ENCODE measurements at regions not wholly inside any gene's neighbourhood (a gene's known extent, or its start where the extent isn't known, plus 50 kb on each side); places are given as distances from the start of the nearest gene placed in this dataset.

DNA sequence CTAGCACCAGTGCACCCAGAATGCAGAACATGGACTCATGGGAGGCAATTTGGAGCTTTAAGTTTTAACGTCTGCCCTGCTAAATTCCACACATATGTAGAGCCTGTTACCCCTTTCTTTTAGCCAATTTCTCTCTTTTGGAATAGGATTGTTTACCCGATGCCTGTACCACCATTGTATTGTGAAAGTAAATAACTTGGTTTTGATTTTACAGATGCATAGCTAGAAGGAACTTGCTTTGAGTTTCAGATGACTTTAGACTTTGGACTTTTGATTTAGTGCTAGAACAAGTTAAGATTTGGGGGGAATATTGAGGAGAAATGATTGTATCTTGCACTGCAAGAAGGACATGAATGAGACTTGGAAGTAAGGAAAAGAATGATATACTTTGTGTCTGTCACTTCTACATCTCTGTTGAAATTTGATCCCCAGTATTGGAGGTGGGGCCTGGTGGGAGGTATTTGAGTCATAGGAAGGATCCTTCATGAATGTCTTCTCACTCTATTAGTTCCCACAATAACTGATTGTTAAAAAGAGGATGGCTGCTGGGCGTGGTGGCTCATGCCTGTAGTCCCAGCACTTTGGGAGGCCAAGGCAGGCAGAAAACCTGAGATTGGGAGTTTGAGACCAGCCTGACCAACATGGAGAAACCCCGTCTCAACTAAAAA is 794.8 kb upstream of the LCORL start:
- Histone ChIP-seq H3K79me2 (ENCODE audit: low read depth) (no peaks in the 10 kb centered on the region), H3K4me2 (no peak overlapping the region), H3K27ac (no peak overlapping the region), H3K27me3 (ENCODE audit: insufficient read depth, low read depth) (no peaks in the 10 kb centered on the region), H3K4me1 (replicated peaks; ENCODE audit: insufficient read depth) (no peaks in the 10 kb centered on the region), H4K20me1 (ENCODE audit: insufficient read depth) (no peaks in the 10 kb centered on the region), H3K4me3 (no peak overlapping the region), H3K9me2 (ENCODE audit: insufficient read depth) (no peaks in the 10 kb centered on the region), H3F3A (ENCODE audit: insufficient read depth, low read depth) (no peaks in the 10 kb centered on the region), H3K9me3 (ENCODE audit: insufficient read depth, low read depth) (no peaks in the 10 kb centered on the region), H3K36me3 (ENCODE audit: low read depth) (no peaks in the 10 kb centered on the region), H2AFZ (no peak overlapping the region)
- TF ChIP-seq, protein P1, sequence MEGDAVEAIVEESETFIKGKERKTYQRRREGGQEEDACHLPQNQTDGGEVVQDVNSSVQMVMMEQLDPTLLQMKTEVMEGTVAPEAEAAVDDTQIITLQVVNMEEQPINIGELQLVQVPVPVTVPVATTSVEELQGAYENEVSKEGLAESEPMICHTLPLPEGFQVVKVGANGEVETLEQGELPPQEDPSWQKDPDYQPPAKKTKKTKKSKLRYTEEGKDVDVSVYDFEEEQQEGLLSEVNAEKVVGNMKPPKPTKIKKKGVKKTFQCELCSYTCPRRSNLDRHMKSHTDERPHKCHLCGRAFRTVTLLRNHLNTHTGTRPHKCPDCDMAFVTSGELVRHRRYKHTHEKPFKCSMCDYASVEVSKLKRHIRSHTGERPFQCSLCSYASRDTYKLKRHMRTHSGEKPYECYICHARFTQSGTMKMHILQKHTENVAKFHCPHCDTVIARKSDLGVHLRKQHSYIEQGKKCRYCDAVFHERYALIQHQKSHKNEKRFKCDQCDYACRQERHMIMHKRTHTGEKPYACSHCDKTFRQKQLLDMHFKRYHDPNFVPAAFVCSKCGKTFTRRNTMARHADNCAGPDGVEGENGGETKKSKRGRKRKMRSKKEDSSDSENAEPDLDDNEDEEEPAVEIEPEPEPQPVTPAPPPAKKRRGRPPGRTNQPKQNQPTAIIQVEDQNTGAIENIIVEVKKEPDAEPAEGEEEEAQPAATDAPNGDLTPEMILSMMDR (conservative IDR thresholded peaks at IDR 0.05) = no peak
- TF ChIP-seq EZH2 (IDR thresholded peaks at IDR 0.05; ENCODE audit: low read depth) = no peak
- intact Hi-C loops (cut with micrococcal nuclease; ENCODE audit: unreplicated experiment) = no loop called here
- ChIA-PET POLR2A (ENCODE audit: unreplicated experiment) (no interaction called here), CTCF (no interaction called here)
- BruUV-seq (replicated peaks) = no TSS peak
- no peak for DNase-seq

GRCh38 chr4:18815779-18816173 is 794.2 kb upstream of the LCORL start:
- Histone ChIP-seq H3K4me3 (no peak overlapping the region), H3K9me2 (ENCODE audit: insufficient read depth) (no peaks in the 10 kb centered on the region), H3K27ac (no peak overlapping the region), H3K27me3 (ENCODE audit: insufficient read depth, low read depth) (no peaks in the 10 kb centered on the region), H3K4me1 (replicated peaks; ENCODE audit: insufficient read depth) (no peaks in the 10 kb centered on the region), H3F3A (ENCODE audit: insufficient read depth, low read depth) (no peaks in the 10 kb centered on the region), H2AFZ (no peak overlapping the region), H3K79me2 (ENCODE audit: low read depth) (no peaks in the 10 kb centered on the region), H3K9me3 (ENCODE audit: insufficient read depth, low read depth) (no peaks in the 10 kb centered on the region), H3K36me3 (ENCODE audit: low read depth) (no peaks in the 10 kb centered on the region), H4K20me1 (ENCODE audit: insufficient read depth) (no peaks in the 10 kb centered on the region), H3K4me2 (no peak overlapping the region)
- BruUV-seq (replicated peaks) = no TSS peak
- intact Hi-C loops (cut with micrococcal nuclease; ENCODE audit: unreplicated experiment) = no loop called here
- no peak for DNase-seq
- ChIA-PET CTCF (no interaction called here), POLR2A (ENCODE audit: unreplicated experiment) (no interaction called here)
- TF ChIP-seq EZH2 (IDR thresholded peaks at IDR 0.05; ENCODE audit: low read depth) = no peak
- TF ChIP-seq, protein P1 (conservative IDR thresholded peaks at IDR 0.05) = no peak

GRCh38 chr4:18815081-18815778 is 793.7 kb upstream of the LCORL start:
- DNase-seq = no peak
- H3K9me2 ChIP-seq (ENCODE audit: insufficient read depth) = no peaks in the 10 kb centered on the region
- H3K27me3 ChIP-seq (ENCODE audit: insufficient read depth, low read depth) = no peaks in the 10 kb centered on the region
- no peaks in the 10 kb centered on the region for H3K4me1 ChIP-seq (replicated peaks; ENCODE audit: insufficient read depth)
- H3K27ac ChIP-seq = no peak overlapping the region
- H3F3A ChIP-seq (ENCODE audit: insufficient read depth, low read depth) = no peaks in the 10 kb centered on the region
- H3K36me3 ChIP-seq (ENCODE audit: low read depth) = no peaks in the 10 kb centered on the region
- ChIA-PET CTCF (no interaction called here), POLR2A (ENCODE audit: unreplicated experiment) (no interaction called here)
- H2AFZ ChIP-seq = no peak overlapping the region
- H4K20me1 ChIP-seq (ENCODE audit: insufficient read depth) = no peaks in the 10 kb centered on the region
- BruUV-seq (replicated peaks) = no TSS peak
- H3K4me2 ChIP-seq = no peak overlapping the region
- no peaks in the 10 kb centered on the region for H3K9me3 ChIP-seq (ENCODE audit: insufficient read depth, low read depth)
- TF ChIP-seq EZH2 (IDR thresholded peaks at IDR 0.05; ENCODE audit: low read depth) = no peak
- TF ChIP-seq, protein P1 (conservative IDR thresholded peaks at IDR 0.05) = no peak
- H3K4me3 ChIP-seq = no peak overlapping the region
- intact Hi-C loops (cut with micrococcal nuclease; ENCODE audit: unreplicated experiment) = no loop called here
- no peaks in the 10 kb centered on the region for H3K79me2 ChIP-seq (ENCODE audit: low read depth)

All from PC-9 (cell line).